SK-N-SH treated with all-trans-retinoic acid at 6 μM for 48 hours (cell line): ENCODE measurements at regions not wholly inside any gene's neighbourhood (a gene's known extent, or its start where the extent isn't known, plus 50 kb on each side); places are given as distances from the start of the nearest gene placed in this dataset.

Experiments
- ATAC-seq: fragments of 200-7000 bp; cut with Tn5 transposase; 3 replicates; pipeline ENCODE4 v1.9.1; 2020; ENCODE audit warnings: mild to moderate bottlenecking, moderate library complexity
- ARNTL ChIP-seq: fragments of 450-650 bp; formaldehyde crosslinking; IDR thresholded peaks from 2 replicates; pipeline ENCODE4 v1.5.0; 2020; ENCODE audit warnings: low read depth, mild to moderate bottlenecking, moderate library complexity, borderline replicate concordance
- BACH2 ChIP-seq: fragments of 250-450 bp; sonication (Bioruptor Pico); IDR thresholded peaks from 2 replicates; pipeline ENCODE4 v1.9.0; 2021; ENCODE audit warnings: mild to moderate bottlenecking, borderline replicate concordance
- CSDC2 ChIP-seq: fragments of 250-450 bp; sonication (Bioruptor Pico); IDR thresholded peaks from 2 replicates; pipeline ENCODE4 v1.5.0; 2020; ENCODE audit warnings: mild to moderate bottlenecking, moderate library complexity
- ESRRG ChIP-seq: fragments of 250-450 bp; sonication (Bioruptor Pico); IDR thresholded peaks from 2 replicates; pipeline ENCODE4 v1.6.1; 2021; ENCODE audit warnings: mild to moderate bottlenecking
- GLIS3 ChIP-seq: fragments of 250-450 bp; sonication (Bioruptor Pico); IDR thresholded peaks from 2 replicates; pipeline ENCODE4 v1.5.0; 2020; ENCODE audit warnings: mild to moderate bottlenecking, moderate library complexity
- ISL1 ChIP-seq: fragments of 250-450 bp; sonication (Bioruptor Pico); IDR thresholded peaks from 2 replicates; pipeline ENCODE4 v2.1.2; 2022; ENCODE audit warnings: mild to moderate bottlenecking, moderate library complexity
- OSR1 ChIP-seq: fragments of 250-450 bp; sonication (Bioruptor Pico); IDR thresholded peaks from 2 replicates; pipeline ENCODE4 v1.8.0; 2022; ENCODE audit warnings: moderate library complexity, mild to moderate bottlenecking, inconsistent platforms
- PPARA ChIP-seq: fragments of 250-450 bp; sonication (Bioruptor Pico); IDR thresholded peaks from 2 replicates; pipeline ENCODE4 v1.5.0; 2020; ENCODE audit warnings: mild to moderate bottlenecking, borderline replicate concordance
- RARB ChIP-seq: fragments of 250-450 bp; sonication (Bioruptor Pico); IDR thresholded peaks from 2 replicates; pipeline ENCODE4 v1.8.0; 2021; ENCODE audit warnings: mild to moderate bottlenecking, moderate library complexity
- SNAI2 ChIP-seq: fragments of 250-450 bp; sonication (Bioruptor Pico); IDR thresholded peaks from 2 replicates; pipeline ENCODE4 v1.5.0; 2020; ENCODE audit warnings: mild to moderate bottlenecking, moderate library complexity
- ZC3H10 ChIP-seq: fragments of 250-450 bp; sonication (Bioruptor Pico); IDR thresholded peaks from 2 replicates; pipeline ENCODE4 v1.5.1; 2021; ENCODE audit warnings: mild to moderate bottlenecking, moderate library complexity
- ZFP3 ChIP-seq: fragments of 250-450 bp; sonication (Bioruptor Pico); IDR thresholded peaks from 2 replicates; pipeline ENCODE4 v1.5.0; 2020; ENCODE audit warnings: mild to moderate bottlenecking, moderate library complexity
- ZFP30 ChIP-seq: fragments of 450-650 bp; formaldehyde crosslinking; IDR thresholded peaks from 2 replicates; pipeline ENCODE4 v1.5.0; 2022; ENCODE audit warnings: mild to moderate bottlenecking, moderate library complexity
- ZNF565 ChIP-seq: fragments of 450-650 bp; formaldehyde crosslinking; conservative IDR thresholded peaks from 2 replicates; pipeline ENCODE4 v1.5.0; 2020; ENCODE audit warnings: low read depth, mild to moderate bottlenecking, moderate library complexity
- ZNF70 ChIP-seq: fragments of 450-650 bp; formaldehyde crosslinking; IDR thresholded peaks from 2 replicates; pipeline ENCODE4 v1.5.0; 2020; ENCODE audit warnings: mild to moderate bottlenecking, moderate library complexity
- ZNF8 ChIP-seq: fragments of 450-650 bp; formaldehyde crosslinking; IDR thresholded peaks from 2 replicates; pipeline ENCODE4 v1.5.0; 2020; ENCODE audit warnings: mild to moderate bottlenecking, moderate library complexity
- TF ChIP-seq, protein P1 (sequence below): fragments of 250-450 bp; sonication (Bioruptor Pico); IDR thresholded peaks from 2 replicates; pipeline ENCODE4 v1.5.0; 2020; ENCODE audit warnings: mild to moderate bottlenecking, moderate library complexity
- TF ChIP-seq, protein P2 (sequence below): fragments of 250-450 bp; sonication (Bioruptor Pico); IDR thresholded peaks from 2 replicates; pipeline ENCODE4 v1.5.1; 2020; ENCODE audit warnings: low read depth, mild to moderate bottlenecking, moderate library complexity
- TF ChIP-seq, protein P3 (sequence below): fragments of 250-450 bp; sonication (Bioruptor Pico); IDR thresholded peaks from 2 replicates; pipeline ENCODE4 v1.8.0; 2020; ENCODE audit warnings: mild to moderate bottlenecking, moderate library complexity, borderline replicate concordance
- TF ChIP-seq, protein P4 (sequence below): fragments of 250-450 bp; sonication (Bioruptor Pico); IDR thresholded peaks from 2 replicates; pipeline ENCODE4 v1.5.1; 2021; ENCODE audit warnings: mild to moderate bottlenecking, moderate library complexity
- TF ChIP-seq, protein P5 (sequence below): fragments of 250-450 bp; sonication (Bioruptor Pico); IDR thresholded peaks from 2 replicates; pipeline ENCODE4 v1.8.0; 2021; ENCODE audit warnings: low read depth, mild to moderate bottlenecking, moderate library complexity, borderline replicate concordance

DNA sequence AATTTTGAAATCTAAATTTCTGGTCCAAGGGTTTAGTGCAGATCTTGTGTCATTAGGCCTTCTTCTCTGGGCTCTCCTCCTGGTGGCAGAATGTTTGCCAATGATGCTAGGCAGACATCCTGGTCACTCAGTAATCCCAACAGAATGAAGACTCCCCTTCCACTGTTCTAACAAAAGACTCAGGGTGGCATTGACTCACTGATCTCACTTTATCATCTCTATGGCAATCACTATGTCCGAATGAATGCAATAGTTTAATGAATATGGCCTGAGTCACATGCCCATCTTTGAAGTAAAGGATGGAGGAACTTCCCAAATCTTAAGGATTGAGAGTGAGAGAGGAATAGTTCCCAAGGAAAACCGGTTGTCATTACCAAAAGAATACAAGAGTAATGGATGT lies 261.1 kb downstream of the KCNE4 start (continued):
- TF ChIP-seq, protein P1, sequence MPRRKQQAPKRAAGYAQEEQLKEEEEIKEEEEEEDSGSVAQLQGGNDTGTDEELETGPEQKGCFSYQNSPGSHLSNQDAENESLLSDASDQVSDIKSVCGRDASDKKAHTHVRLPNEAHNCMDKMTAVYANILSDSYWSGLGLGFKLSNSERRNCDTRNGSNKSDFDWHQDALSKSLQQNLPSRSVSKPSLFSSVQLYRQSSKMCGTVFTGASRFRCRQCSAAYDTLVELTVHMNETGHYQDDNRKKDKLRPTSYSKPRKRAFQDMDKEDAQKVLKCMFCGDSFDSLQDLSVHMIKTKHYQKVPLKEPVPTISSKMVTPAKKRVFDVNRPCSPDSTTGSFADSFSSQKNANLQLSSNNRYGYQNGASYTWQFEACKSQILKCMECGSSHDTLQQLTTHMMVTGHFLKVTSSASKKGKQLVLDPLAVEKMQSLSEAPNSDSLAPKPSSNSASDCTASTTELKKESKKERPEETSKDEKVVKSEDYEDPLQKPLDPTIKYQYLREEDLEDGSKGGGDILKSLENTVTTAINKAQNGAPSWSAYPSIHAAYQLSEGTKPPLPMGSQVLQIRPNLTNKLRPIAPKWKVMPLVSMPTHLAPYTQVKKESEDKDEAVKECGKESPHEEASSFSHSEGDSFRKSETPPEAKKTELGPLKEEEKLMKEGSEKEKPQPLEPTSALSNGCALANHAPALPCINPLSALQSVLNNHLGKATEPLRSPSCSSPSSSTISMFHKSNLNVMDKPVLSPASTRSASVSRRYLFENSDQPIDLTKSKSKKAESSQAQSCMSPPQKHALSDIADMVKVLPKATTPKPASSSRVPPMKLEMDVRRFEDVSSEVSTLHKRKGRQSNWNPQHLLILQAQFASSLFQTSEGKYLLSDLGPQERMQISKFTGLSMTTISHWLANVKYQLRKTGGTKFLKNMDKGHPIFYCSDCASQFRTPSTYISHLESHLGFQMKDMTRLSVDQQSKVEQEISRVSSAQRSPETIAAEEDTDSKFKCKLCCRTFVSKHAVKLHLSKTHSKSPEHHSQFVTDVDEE (CRISPR knock-in tag), result no peak

DNA sequence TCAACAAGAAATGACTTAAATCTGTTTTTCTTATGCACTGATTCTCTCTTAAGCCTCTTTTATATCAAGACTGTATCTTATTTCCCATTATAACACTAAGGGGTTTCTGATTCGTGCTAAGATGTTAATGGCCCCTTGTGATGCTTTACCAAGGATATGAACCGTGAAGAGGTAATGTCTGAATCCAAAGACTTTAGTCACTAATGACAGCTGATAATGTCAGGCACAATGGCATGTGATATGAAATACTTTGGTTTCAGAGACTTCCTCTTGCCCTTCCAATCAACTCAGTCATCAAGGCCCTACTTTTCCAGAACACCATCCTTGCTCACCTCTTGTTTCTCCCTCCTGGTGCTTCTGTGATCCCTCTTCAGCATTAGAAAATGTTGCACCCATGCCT lies 262.8 kb downstream of the KCNE4 start:
- ATAC-seq, result no peak; the same call in 2 of the 3 replicates
- TF ChIP-seq ZNF8 (no peak), ZNF70 (no peak), OSR1 (CRISPR knock-in tag) (no peak), ZFP30 (CRISPR knock-in tag) (no peak), SNAI2 (CRISPR knock-in tag) (no peak)
- TF ChIP-seq, protein P2, sequence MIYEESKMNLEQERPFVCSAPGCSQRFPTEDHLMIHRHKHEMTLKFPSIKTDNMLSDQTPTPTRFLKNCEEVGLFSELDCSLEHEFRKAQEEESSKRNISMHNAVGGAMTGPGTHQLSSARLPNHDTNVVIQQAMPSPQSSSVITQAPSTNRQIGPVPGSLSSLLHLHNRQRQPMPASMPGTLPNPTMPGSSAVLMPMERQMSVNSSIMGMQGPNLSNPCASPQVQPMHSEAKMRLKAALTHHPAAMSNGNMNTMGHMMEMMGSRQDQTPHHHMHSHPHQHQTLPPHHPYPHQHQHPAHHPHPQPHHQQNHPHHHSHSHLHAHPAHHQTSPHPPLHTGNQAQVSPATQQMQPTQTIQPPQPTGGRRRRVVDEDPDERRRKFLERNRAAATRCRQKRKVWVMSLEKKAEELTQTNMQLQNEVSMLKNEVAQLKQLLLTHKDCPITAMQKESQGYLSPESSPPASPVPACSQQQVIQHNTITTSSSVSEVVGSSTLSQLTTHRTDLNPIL (CRISPR knock-in tag), result no peak
- TF ChIP-seq, protein P3, sequence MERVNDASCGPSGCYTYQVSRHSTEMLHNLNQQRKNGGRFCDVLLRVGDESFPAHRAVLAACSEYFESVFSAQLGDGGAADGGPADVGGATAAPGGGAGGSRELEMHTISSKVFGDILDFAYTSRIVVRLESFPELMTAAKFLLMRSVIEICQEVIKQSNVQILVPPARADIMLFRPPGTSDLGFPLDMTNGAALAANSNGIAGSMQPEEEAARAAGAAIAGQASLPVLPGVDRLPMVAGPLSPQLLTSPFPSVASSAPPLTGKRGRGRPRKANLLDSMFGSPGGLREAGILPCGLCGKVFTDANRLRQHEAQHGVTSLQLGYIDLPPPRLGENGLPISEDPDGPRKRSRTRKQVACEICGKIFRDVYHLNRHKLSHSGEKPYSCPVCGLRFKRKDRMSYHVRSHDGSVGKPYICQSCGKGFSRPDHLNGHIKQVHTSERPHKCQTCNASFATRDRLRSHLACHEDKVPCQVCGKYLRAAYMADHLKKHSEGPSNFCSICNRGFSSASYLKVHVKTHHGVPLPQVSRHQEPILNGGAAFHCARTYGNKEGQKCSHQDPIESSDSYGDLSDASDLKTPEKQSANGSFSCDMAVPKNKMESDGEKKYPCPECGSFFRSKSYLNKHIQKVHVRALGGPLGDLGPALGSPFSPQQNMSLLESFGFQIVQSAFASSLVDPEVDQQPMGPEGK (CRISPR knock-in tag), result no peak

DNA sequence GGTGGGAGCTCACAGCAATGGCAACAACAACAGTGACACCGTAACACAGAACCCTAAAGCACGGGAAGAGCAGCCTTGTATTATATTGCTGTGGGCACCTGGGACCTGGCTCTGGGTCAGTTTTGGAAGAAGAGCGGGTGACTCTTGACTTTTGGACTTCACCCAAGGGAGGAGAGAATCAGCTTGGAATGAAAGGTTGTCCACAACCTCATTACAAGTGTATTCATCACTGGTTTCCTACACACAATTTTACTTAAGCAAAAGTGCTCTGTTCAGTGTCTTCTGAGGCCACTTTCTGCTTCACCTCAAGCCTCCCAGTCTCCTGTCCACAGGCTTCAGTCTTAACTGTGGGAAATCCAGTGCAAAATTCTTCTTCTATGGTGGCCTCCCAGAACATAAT lies 263.8 kb downstream of the KCNE4 start:
- peak; percentile 61; the same call in 2 of the 3 replicates for ATAC-seq
- TF ChIP-seq CSDC2 (CRISPR knock-in tag), result no peak
- TF ChIP-seq, protein P2 (CRISPR knock-in tag), result no peak
- no peak for TF ChIP-seq ZNF70
- no peak for TF ChIP-seq ZNF8
- no peak for TF ChIP-seq BACH2 (CRISPR knock-in tag)
- TF ChIP-seq, protein P4, sequence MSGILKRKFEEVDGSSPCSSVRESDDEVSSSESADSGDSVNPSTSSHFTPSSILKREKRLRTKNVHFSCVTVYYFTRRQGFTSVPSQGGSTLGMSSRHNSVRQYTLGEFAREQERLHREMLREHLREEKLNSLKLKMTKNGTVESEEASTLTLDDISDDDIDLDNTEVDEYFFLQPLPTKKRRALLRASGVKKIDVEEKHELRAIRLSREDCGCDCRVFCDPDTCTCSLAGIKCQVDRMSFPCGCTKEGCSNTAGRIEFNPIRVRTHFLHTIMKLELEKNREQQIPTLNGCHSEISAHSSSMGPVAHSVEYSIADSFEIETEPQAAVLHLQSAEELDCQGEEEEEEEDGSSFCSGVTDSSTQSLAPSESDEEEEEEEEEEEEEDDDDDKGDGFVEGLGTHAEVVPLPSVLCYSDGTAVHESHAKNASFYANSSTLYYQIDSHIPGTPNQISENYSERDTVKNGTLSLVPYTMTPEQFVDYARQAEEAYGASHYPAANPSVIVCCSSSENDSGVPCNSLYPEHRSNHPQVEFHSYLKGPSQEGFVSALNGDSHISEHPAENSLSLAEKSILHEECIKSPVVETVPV (CRISPR knock-in tag), result no peak
- TF ChIP-seq, protein P3 (CRISPR knock-in tag), result no peak
- no peak for TF ChIP-seq ARNTL (CRISPR knock-in tag)
- TF ChIP-seq RARB (CRISPR knock-in tag), result no peak
- no peak for TF ChIP-seq ZNF565 (CRISPR knock-in tag)
- no peak for TF ChIP-seq PPARA (CRISPR knock-in tag)
- TF ChIP-seq OSR1 (CRISPR knock-in tag), result no peak
- no peak for TF ChIP-seq ISL1
- no peak for TF ChIP-seq ZFP3 (CRISPR knock-in tag)
- no peak for TF ChIP-seq ZC3H10 (CRISPR knock-in tag)

DNA sequence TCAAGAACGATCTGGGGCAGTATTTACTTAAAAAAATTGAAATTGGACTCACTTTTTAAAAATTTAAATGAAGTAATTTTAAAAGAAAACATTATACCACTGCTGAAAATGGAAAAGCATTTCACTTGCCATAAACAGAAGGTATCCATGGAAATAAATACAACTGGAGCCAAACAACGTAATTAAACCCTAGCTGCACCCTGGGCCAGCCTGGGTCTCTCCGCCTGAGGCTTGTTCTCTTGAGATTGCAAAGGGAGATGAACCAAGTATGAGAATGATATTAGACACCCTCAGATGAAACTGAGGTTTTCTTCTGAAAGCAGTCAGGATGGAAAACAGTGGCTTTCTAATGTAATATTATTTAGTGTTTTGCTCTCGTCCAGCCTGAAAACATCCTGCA lies 264.4 kb downstream of the KCNE4 start:
- ATAC-seq, result peak; percentile 65
- TF ChIP-seq, protein P3 (CRISPR knock-in tag), result no peak
- no peak for TF ChIP-seq ZC3H10 (CRISPR knock-in tag)
- no peak for TF ChIP-seq CSDC2 (CRISPR knock-in tag)
- no peak for TF ChIP-seq ESRRG (CRISPR knock-in tag)
- no peak for TF ChIP-seq ISL1
- TF ChIP-seq PPARA (CRISPR knock-in tag), result no peak
- no peak for TF ChIP-seq RARB (CRISPR knock-in tag)
- TF ChIP-seq, protein P5, sequence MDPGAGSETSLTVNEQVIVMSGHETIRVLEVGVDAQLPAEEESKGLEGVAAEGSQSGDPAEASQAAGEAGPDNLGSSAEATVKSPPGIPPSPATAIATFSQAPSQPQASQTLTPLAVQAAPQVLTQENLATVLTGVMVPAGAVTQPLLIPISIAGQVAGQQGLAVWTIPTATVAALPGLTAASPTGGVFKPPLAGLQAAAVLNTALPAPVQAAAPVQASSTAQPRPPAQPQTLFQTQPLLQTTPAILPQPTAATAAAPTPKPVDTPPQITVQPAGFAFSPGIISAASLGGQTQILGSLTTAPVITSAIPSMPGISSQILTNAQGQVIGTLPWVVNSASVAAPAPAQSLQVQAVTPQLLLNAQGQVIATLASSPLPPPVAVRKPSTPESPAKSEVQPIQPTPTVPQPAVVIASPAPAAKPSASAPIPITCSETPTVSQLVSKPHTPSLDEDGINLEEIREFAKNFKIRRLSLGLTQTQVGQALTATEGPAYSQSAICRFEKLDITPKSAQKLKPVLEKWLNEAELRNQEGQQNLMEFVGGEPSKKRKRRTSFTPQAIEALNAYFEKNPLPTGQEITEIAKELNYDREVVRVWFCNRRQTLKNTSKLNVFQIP (CRISPR knock-in tag), result no peak
- no peak for TF ChIP-seq GLIS3 (CRISPR knock-in tag)
